Panc1 (cell line): ENCODE measurements at regions not wholly inside any gene's neighbourhood (a gene's known extent, or its start where the extent isn't known, plus 50 kb on each side); places are given as distances from the start of the nearest gene placed in this dataset.

Experiments
- POLR2AphosphoS5 ChIP-seq: IDR thresholded peaks from 2 replicates; pipeline ENCODE4 v1.6.1; 2012; ENCODE audit warnings: mild to moderate bottlenecking, low read depth, low read length, moderate library complexity
- TF ChIP-seq, protein P1 (sequence below): fragments of 450-650 bp; IDR thresholded peaks from 2 replicates; pipeline ENCODE4 v1.5.1; 2017; ENCODE audit warnings: mild to moderate bottlenecking

DNA sequence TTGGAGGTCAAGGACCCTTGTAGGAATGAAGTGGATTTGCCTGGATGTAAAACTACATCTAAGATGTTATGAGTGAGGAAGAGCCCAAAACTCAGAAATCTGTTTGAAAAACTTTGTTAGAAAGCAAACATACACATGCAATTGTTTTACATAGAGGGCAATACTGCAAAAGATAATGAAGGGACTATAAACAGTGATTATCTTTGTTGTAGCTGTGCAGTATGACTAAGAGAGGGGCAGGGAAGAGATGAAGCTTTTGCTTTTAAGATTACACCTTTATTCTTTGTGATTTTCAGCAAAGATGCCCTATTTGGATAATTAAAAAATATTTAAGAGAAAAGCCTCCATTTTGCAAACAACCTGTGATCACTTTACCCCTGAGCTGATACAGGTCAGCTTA, 839.9 kb upstream of the RBFOX1 start:
- TF ChIP-seq, protein P1, sequence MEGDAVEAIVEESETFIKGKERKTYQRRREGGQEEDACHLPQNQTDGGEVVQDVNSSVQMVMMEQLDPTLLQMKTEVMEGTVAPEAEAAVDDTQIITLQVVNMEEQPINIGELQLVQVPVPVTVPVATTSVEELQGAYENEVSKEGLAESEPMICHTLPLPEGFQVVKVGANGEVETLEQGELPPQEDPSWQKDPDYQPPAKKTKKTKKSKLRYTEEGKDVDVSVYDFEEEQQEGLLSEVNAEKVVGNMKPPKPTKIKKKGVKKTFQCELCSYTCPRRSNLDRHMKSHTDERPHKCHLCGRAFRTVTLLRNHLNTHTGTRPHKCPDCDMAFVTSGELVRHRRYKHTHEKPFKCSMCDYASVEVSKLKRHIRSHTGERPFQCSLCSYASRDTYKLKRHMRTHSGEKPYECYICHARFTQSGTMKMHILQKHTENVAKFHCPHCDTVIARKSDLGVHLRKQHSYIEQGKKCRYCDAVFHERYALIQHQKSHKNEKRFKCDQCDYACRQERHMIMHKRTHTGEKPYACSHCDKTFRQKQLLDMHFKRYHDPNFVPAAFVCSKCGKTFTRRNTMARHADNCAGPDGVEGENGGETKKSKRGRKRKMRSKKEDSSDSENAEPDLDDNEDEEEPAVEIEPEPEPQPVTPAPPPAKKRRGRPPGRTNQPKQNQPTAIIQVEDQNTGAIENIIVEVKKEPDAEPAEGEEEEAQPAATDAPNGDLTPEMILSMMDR = no peak
- no peak for TF ChIP-seq POLR2AphosphoS5
